PC-9 (cell line): ENCODE measurements at regions not wholly inside any gene's neighbourhood (a gene's known extent, or its start where the extent isn't known, plus 50 kb on each side); places are given as distances from the start of the nearest gene placed in this dataset.
"Not testable (repeated sequence)": the region's sequence is repeated elsewhere in the genome, so short reads cannot be mapped to it uniquely, and the experiment has no call there.

Source experiments
- BruUV-seq: library from RNA; stranded (reverse); fragments of 400-500 nt; replicated peaks from 2 replicates; lab custom pipeline; 2021; lab: Mats Ljungman, UMichigan
- CTCF ChIA-PET: fragments of 300-600 bp; sonication (Branson Sonifier 250); formaldehyde crosslinking; loops from one replicate; lab custom pipeline; 2022; ENCODE audit warnings: antibody characterized with exemption; lab: Charles Lee
- POLR2A ChIA-PET: fragments of 300-600 bp; sonication (Branson Sonifier 250); formaldehyde crosslinking; loops from one replicate; lab custom pipeline; 2022; ENCODE audit warnings: antibody characterized with exemption; ENCODE audit not compliant: unreplicated experiment; lab: Charles Lee
- DNase-seq, 2 experiments: peaks; one replicate each; pipeline versions ENCODE4 v3.0.0 to v3.0.0-alpha.2; 2015 to 2022; ENCODE audit warnings: mixed read lengths in 1 of 2
- H2AFZ ChIP-seq: fragments of 200-600 bp; sonication (generic); 2 replicates; pipeline ENCODE4 v1.8.1; 2017; ENCODE audit warnings: antibody characterized with exemption
- H3F3A ChIP-seq: fragments of 200-600 bp; sonication (generic); 2 replicates; pipeline ENCODE4 v1.8.1; 2017; ENCODE audit warnings: antibody characterized with exemption, mild to moderate bottlenecking, low read depth; ENCODE audit not compliant: insufficient read depth
- H3K27ac ChIP-seq: fragments of 200-600 bp; sonication (generic); 2 replicates; pipeline ENCODE4 v1.6.1; 2016; ENCODE audit warnings: mixed run types
- H3K27me3 ChIP-seq: fragments of 200-600 bp; sonication (generic); 2 replicates; pipeline ENCODE4 v1.6.1; 2016; ENCODE audit warnings: low read depth, mixed run types; ENCODE audit not compliant: insufficient read depth
- H3K36me3 ChIP-seq: fragments of 200-600 bp; sonication (generic); 2 replicates; pipeline ENCODE4 v1.6.1; 2016; ENCODE audit warnings: low read depth, mixed run types
- H3K4me1 ChIP-seq: fragments of 200-600 bp; sonication (generic); replicated peaks from 2 replicates; pipeline ENCODE4 v1.6.1; 2016; ENCODE audit warnings: mixed run types; ENCODE audit not compliant: insufficient read depth
- H3K4me2 ChIP-seq: fragments of 200-600 bp; sonication (generic); 2 replicates; pipeline ENCODE4 v1.6.1; 2017; ENCODE audit warnings: mixed run types
- H3K4me3 ChIP-seq: fragments of 200-600 bp; sonication (generic); 2 replicates; pipeline ENCODE4 v1.6.1; 2016; ENCODE audit warnings: mixed run types
- H3K79me2 ChIP-seq: fragments of 200-600 bp; sonication (generic); 2 replicates; pipeline ENCODE4 v1.6.1; 2017; ENCODE audit warnings: low read depth, mixed run types
- H3K9me2 ChIP-seq: fragments of 200-600 bp; sonication (generic); 2 replicates; pipeline ENCODE4 v1.8.1; 2017; ENCODE audit warnings: mild to moderate bottlenecking; ENCODE audit not compliant: insufficient read depth
- H3K9me3 ChIP-seq: fragments of 200-600 bp; sonication (generic); 2 replicates; pipeline ENCODE4 v1.8.1; 2016; ENCODE audit warnings: low read depth; ENCODE audit not compliant: insufficient read depth
- H4K20me1 ChIP-seq: fragments of 200-600 bp; sonication (generic); 2 replicates; pipeline ENCODE4 v1.8.1; 2017; ENCODE audit not compliant: insufficient read depth
- EZH2 ChIP-seq: fragments of 200-600 bp; sonication (generic); IDR thresholded peaks from 2 replicates; pipeline ENCODE4 v1.8.0; 2017; ENCODE audit warnings: antibody characterized with exemption, low read depth
- intact Hi-C: fragments of 100-400 bp; cut with micrococcal nuclease; formaldehyde crosslinking; loops from one replicate; pipeline ENCODE4 v1.10.0; 2022; ENCODE audit not compliant: unreplicated experiment
- TF ChIP-seq, protein P1 (sequence below): fragments of 200-600 bp; sonication (generic); conservative IDR thresholded peaks from 2 replicates; pipeline ENCODE4 v1.6.1; 2017; ENCODE audit warnings: mixed run types, antibody characterized with exemption, mild to moderate bottlenecking, moderate library complexity

DNA sequence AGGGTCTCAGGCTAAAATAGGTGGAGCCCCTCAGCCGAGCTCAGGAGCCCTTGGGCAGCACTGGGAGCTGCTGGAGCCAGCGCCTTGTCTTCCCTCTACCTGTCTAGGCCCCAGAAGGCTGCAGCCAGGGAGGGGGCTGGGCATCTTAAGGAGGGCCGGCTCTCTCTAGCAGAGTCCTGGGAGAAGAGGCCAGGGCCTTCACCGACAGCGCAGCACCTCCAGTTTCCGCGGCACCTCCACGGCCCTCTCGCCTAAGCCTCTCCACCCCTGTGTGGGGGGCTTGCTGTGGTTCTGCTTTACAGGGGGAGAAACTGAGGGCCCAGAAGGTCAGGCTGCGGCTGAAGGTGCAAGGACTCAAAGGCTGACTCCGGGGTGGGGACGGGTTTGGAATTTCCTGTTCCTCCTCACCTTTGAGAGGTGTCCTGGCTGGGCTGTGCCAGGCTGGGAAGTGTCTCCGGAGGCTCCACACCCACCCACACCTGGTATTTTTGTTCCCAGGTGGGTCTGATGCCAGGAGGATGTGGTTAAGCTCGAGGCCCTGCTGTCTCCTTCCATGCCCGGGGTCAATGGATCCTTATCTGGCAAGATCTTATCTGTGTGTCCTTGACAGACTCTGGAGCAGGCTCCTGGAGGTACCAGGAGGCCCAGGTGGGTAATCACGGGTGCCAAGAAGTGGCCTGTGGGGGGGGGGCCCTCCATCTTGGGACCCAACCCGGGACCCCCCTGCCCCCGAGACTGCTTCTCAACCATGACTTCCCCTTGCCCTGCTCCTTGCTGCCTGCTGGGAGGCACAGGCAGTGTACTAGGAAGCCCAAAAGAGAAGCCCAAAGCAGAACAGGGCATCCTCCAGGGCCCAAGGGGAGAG lies 95.3 kb upstream of the FGF3 start:
- H3K9me3 ChIP-seq = no peaks in the 10 kb centered on the region
- H4K20me1 ChIP-seq = no peaks in the 10 kb centered on the region
- TSS peak; percentile 83 for BruUV-seq
- peak overlapping the region; percentile 54 for H3K4me3 ChIP-seq
- DNase-seq = peak; percentile 92 to 98
- H3F3A ChIP-seq = peaks cover 36% of the 10 kb centered on the region
- H3K4me2 ChIP-seq = peak overlapping the region; percentile 80
- H3K9me2 ChIP-seq = no peaks in the 10 kb centered on the region
- H3K79me2 ChIP-seq = peaks cover 15% of the 10 kb centered on the region; the same call in 1 of the 2 replicates
- TF ChIP-seq, protein P1, sequence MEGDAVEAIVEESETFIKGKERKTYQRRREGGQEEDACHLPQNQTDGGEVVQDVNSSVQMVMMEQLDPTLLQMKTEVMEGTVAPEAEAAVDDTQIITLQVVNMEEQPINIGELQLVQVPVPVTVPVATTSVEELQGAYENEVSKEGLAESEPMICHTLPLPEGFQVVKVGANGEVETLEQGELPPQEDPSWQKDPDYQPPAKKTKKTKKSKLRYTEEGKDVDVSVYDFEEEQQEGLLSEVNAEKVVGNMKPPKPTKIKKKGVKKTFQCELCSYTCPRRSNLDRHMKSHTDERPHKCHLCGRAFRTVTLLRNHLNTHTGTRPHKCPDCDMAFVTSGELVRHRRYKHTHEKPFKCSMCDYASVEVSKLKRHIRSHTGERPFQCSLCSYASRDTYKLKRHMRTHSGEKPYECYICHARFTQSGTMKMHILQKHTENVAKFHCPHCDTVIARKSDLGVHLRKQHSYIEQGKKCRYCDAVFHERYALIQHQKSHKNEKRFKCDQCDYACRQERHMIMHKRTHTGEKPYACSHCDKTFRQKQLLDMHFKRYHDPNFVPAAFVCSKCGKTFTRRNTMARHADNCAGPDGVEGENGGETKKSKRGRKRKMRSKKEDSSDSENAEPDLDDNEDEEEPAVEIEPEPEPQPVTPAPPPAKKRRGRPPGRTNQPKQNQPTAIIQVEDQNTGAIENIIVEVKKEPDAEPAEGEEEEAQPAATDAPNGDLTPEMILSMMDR = no peak
- no peak for TF ChIP-seq EZH2
- POLR2A ChIA-PET = interaction anchor here (0.6 to 1.2 kb wide), 3 partner anchors 23 to 232 kb away, joined by 6 to 11 read pairs (median 10); no protein-coding TSS in a partner anchor
- peak overlapping the region; percentile 97 for H3K27ac ChIP-seq
- H3K4me1 ChIP-seq = peaks cover 98% of the 10 kb centered on the region
- no peaks in the 10 kb centered on the region for H3K27me3 ChIP-seq
- H3K36me3 ChIP-seq = no peaks in the 10 kb centered on the region
- CTCF ChIA-PET = interaction anchor here (0.5 to 2.0 kb wide), 5 partner anchors 14 to 213 kb away, joined by 3 to 11 read pairs (median 6); no protein-coding TSS in a partner anchor
- no peak overlapping the region for H2AFZ ChIP-seq
- intact Hi-C loops = loop anchor here (1.0 to 5.0 kb wide), 9 partner anchors 14 to 282 kb away; partner anchors contain the start of gene FGF19

- no peak overlapping the region for H2AFZ ChIP-seq
- H3K27me3 ChIP-seq = no peaks in the 10 kb centered on the region
- peak in 1 of 2 experiments; percentile 93 for DNase-seq
- intact Hi-C loops = loop anchor here (1.0 to 5.0 kb wide), 7 partner anchors 33 to 281 kb away; no protein-coding TSS in a partner anchor
- H4K20me1 ChIP-seq = no peaks in the 10 kb centered on the region
- no peaks in the 10 kb centered on the region for H3K36me3 ChIP-seq
- BruUV-seq = no TSS peak
- peak overlapping the region; percentile 80 for H3K4me2 ChIP-seq
- ChIA-PET CTCF (interaction anchor here (0.6 kb wide), 1 partner anchor 208 kb away, joined by 3 read pairs; no protein-coding TSS in a partner anchor), POLR2A (interaction anchor here (0.6 to 1.2 kb wide), 2 partner anchors 24 to 233 kb away, joined by 6 to 10 read pairs; no protein-coding TSS in a partner anchor)
- peaks cover 36% of the 10 kb centered on the region for H3F3A ChIP-seq
- peak overlapping the region; percentile 97 for H3K27ac ChIP-seq
- peaks cover 15% of the 10 kb centered on the region; the same call in 1 of the 2 replicates for H3K79me2 ChIP-seq
- no peaks in the 10 kb centered on the region for H3K9me2 ChIP-seq
- no peaks in the 10 kb centered on the region for H3K9me3 ChIP-seq
- TF ChIP-seq, protein P1 = no peak
- TF ChIP-seq EZH2 = no peak
- peak overlapping the region; percentile 54; the same call in 1 of the 2 replicates for H3K4me3 ChIP-seq
- peaks cover 95% of the 10 kb centered on the region for H3K4me1 ChIP-seq
These were observed 95.9 kb upstream of the FGF3 start for GRCh38 chr11:69915151-69915500.

GRCh38 chr11:69915501-69916250 lies 96.5 kb upstream of the FGF3 start:
- no peaks in the 10 kb centered on the region for H4K20me1 ChIP-seq
- H3K27ac ChIP-seq = peak overlapping the region; percentile 97
- H3K4me2 ChIP-seq = peak overlapping the region; percentile 80
- H3K4me1 ChIP-seq = peaks cover 90% of the 10 kb centered on the region
- H3K9me3 ChIP-seq = no peaks in the 10 kb centered on the region
- no peaks in the 10 kb centered on the region for H3K36me3 ChIP-seq
- ChIA-PET CTCF (interaction anchor here (0.6 to 0.7 kb wide), 2 partner anchors 208 to 469 kb away, joined by 3 to 5 read pairs; no protein-coding TSS in a partner anchor), POLR2A (interaction anchor here (1.2 kb wide), 1 partner anchor 24 kb away, joined by 10 read pairs; no protein-coding TSS in a partner anchor)
- H3K27me3 ChIP-seq = no peaks in the 10 kb centered on the region
- intact Hi-C loops = loop anchor here (1.0 to 5.0 kb wide), 7 partner anchors 33 to 281 kb away; no protein-coding TSS in a partner anchor
- peaks cover 15% of the 10 kb centered on the region; the same call in 1 of the 2 replicates for H3K79me2 ChIP-seq
- H3K4me3 ChIP-seq = peak overlapping the region; percentile 54; the same call in 1 of the 2 replicates
- BruUV-seq = no TSS peak
- no peaks in the 10 kb centered on the region for H3K9me2 ChIP-seq
- TF ChIP-seq, protein P1 = peak; percentile 99
- TF ChIP-seq EZH2 = no peak
- no peak overlapping the region; the same call in 1 of the 2 replicates for H2AFZ ChIP-seq
- H3F3A ChIP-seq = peaks cover 36% of the 10 kb centered on the region
- DNase-seq = peak; percentile 85 to 92

GRCh38 chr11:69916251-69916649 lies 97.0 kb upstream of the FGF3 start:
- H2AFZ ChIP-seq, H3K9me3 ChIP-seq, H3K36me3 ChIP-seq, DNase-seq, H3K27me3 ChIP-seq, H4K20me1 ChIP-seq, H3K9me2 ChIP-seq, POLR2A ChIA-PET: not testable (repeated sequence)
- Histone ChIP-seq H3K79me2 (peaks cover 15% of the 10 kb centered on the region; the same call in 1 of the 2 replicates), H3K4me3 (peak overlapping the region; percentile 22; the same call in 1 of the 2 replicates), H3K27ac (peak overlapping the region; percentile 97), H3K4me1 (peaks cover 84% of the 10 kb centered on the region), H3F3A (peaks cover 36% of the 10 kb centered on the region), H3K4me2 (peak overlapping the region; percentile 80)
- TSS peak; percentile 65 for BruUV-seq
- CTCF ChIA-PET = interaction anchor here (0.7 kb wide), 1 partner anchor 468 kb away, joined by 5 read pairs; no protein-coding TSS in a partner anchor
- intact Hi-C loops = loop anchor here (5.0 kb wide), 1 partner anchor 226 kb away; no protein-coding TSS in a partner anchor
